Lower leg skin (tissue), 4 donors: ENCODE measurements at regions not wholly inside any gene's neighbourhood (a gene's known extent, or its start where the extent isn't known, plus 50 kb on each side); places are given as distances from the start of the nearest gene placed in this dataset.

Experiments used
- DNase-seq, 2 donors: peaks; one replicate each; pipeline ENCODE4 v3.0.0-alpha.2; 2019; ENCODE audit warnings: low spot score in 2 of 2
- H3K4me3 ChIP-seq: fragments of 200-600 bp; sonication (generic); 2 replicates; pipeline ENCODE4 v1.5.1; 2017; ENCODE audit warnings: mild to moderate bottlenecking, low read depth; ENCODE audit not compliant: poor library complexity, severe bottlenecking
- POLR2A ChIP-seq, 2 donors: fragments of 450-650 bp; IDR thresholded peaks; one replicate each; pipeline ENCODE4 v1.6.1; 2016 to 2017; ENCODE audit warnings: antibody characterized with exemption in 2 of 2, mild to moderate bottlenecking in 1 of 2, moderate library complexity in 1 of 2
- WGBS, 2 donors: methylation state at CpG; one replicate each; pipeline ENCODE4 v1.1.5; 2018; 5-methylcytosine and 5-hydroxymethylcytosine counted together
- intact Hi-C: fragments of 100-400 bp; cut with DNase I; formaldehyde crosslinking; loops from one replicate; pipeline ENCODE4 v1.15.0; 2023; ENCODE audit warnings: low total_unique reads
- TF ChIP-seq, protein P1 (sequence below), 3 donors: fragments of 450-650 bp; IDR thresholded peaks; one replicate each; pipeline ENCODE4 v1.5.1; 2016; ENCODE audit warnings: antibody characterized with exemption in 3 of 3, mild to moderate bottlenecking in 3 of 3, moderate library complexity in 2 of 3

- no peak overlapping the region for H3K4me3 ChIP-seq
- intact Hi-C loops: no loop called here
- peak; percentile 80 to 95 for DNase-seq
- WGBS, 2 donors: 42 to 50% methylated on average over 7 of the region's 7 CpGs
- TF ChIP-seq, protein P1, sequence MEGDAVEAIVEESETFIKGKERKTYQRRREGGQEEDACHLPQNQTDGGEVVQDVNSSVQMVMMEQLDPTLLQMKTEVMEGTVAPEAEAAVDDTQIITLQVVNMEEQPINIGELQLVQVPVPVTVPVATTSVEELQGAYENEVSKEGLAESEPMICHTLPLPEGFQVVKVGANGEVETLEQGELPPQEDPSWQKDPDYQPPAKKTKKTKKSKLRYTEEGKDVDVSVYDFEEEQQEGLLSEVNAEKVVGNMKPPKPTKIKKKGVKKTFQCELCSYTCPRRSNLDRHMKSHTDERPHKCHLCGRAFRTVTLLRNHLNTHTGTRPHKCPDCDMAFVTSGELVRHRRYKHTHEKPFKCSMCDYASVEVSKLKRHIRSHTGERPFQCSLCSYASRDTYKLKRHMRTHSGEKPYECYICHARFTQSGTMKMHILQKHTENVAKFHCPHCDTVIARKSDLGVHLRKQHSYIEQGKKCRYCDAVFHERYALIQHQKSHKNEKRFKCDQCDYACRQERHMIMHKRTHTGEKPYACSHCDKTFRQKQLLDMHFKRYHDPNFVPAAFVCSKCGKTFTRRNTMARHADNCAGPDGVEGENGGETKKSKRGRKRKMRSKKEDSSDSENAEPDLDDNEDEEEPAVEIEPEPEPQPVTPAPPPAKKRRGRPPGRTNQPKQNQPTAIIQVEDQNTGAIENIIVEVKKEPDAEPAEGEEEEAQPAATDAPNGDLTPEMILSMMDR (IDR thresholded peaks at IDR 0.05): no peak
- no peak for TF ChIP-seq POLR2A (IDR thresholded peaks at IDR 0.05)
These were observed 129.5 kb downstream of the CYSLTR2 start for GRCh38 chr13:48783181-48783630.

GRCh38 chr13:48783695-48784230 is 130.0 kb downstream of the CYSLTR2 start:
- 88 to 95% methylated on average over 4 of the region's 4 CpGs for WGBS, 2 donors
- H3K4me3 ChIP-seq: no peak overlapping the region
- no peak for DNase-seq
- no peak for TF ChIP-seq POLR2A (IDR thresholded peaks at IDR 0.05)
- TF ChIP-seq, protein P1 (IDR thresholded peaks at IDR 0.05): no peak
- intact Hi-C loops: no loop called here

DNA sequence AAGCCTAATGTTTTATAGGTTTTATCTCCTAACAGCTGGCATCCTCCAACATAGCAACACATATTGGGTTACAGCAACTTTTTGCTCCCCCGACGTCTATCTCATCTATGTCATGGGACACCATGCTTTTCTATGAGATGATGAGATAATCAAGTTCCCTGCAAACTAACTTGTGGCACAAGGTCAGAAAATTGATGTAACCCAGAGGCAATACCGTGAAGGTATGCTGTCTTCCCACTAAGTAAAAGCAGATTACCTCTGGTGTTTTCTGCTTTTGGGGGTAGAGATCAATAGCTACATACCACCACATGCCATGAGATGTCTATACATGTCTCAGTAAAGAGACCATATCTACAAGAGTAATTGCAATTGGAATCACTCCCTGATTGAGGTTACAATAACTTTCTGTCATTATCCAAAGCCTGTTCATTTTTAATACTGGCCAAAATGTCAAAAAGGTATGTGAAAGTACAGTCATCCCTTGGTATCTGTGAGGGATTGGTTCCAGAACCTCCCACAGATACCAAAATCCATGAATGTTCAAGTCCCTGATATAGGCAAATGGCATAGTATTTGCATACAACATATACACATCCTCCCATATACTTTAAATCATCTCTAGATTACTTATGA is 131.3 kb downstream of the CYSLTR2 start:
- H3K4me3 ChIP-seq: no peak overlapping the region
- WGBS, 2 donors: 34 to 51% methylated on average over 3 of the region's 3 CpGs
- intact Hi-C loops: no loop called here
- TF ChIP-seq, protein P1 (IDR thresholded peaks at IDR 0.05): no peak
- no peak for TF ChIP-seq POLR2A (IDR thresholded peaks at IDR 0.05)
- no peak for DNase-seq

- no peak overlapping the region for H3K4me3 ChIP-seq
- 59 to 64% methylated on average over 3 of the region's 3 CpGs for WGBS, 2 donors
- TF ChIP-seq, protein P1 (IDR thresholded peaks at IDR 0.05): no peak
- TF ChIP-seq POLR2A (IDR thresholded peaks at IDR 0.05): no peak
- DNase-seq: no peak
- intact Hi-C loops: no loop called here
These were observed 136.5 kb downstream of the CYSLTR2 start for GRCh38 chr13:48790199-48790598.

- intact Hi-C loops: no loop called here
- 85 to 87% methylated on average over 1 of the region's 1 CpG for WGBS, 2 donors
These were observed 137.2 kb downstream of the CYSLTR2 start for GRCh38 chr13:48790966-48791365.

More at GRCh38 chr13:48790966-48791365, 137.2 kb downstream of the CYSLTR2 start:
- no peak for DNase-seq
- no peak overlapping the region for H3K4me3 ChIP-seq
- TF ChIP-seq, protein P1 (IDR thresholded peaks at IDR 0.05): no peak
- no peak for TF ChIP-seq POLR2A (IDR thresholded peaks at IDR 0.05)
